ENCODE measurements at regions not wholly inside any gene's neighbourhood (a gene's known extent, or its start where the extent isn't known, plus 50 kb on each side); places are given as distances from the start of the nearest gene placed in this dataset.

DNA sequence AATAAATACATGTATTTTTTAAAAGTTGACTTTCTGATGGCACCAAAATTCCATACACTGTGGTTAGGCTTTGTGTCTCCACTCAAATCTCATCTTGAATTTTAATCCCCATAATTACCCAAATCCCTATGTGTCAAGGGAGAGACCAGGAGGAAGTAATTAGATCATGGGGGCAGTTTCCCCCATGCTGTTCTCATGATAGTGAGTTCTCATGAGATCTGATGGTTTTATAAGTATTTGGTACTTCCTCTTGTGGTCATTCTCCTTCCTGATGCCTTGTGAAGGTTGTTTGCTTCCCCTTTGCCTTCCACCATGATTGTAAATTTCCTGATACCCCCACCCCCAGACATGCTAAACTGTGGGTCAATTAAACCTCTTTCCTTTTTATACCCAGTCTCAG, 1218.4 kb upstream of the PRMT6 start:
- Histone ChIP-seq H3K9me1 (replicated peaks; ENCODE audit: control insufficient read depth, extremely low read depth, insufficient read depth, low read length) (no peaks in the 10 kb centered on the region), H3K79me2 (ENCODE audit: control insufficient read depth, insufficient read depth, low read length) (no peaks in the 10 kb centered on the region), H3K4me1 (ENCODE audit: control insufficient read depth, extremely low read depth, insufficient read depth, low read length) (no peaks in the 10 kb centered on the region), H3K9me3 (replicated peaks; ENCODE audit: control insufficient read depth, insufficient read depth, low read length) (no peaks in the 10 kb centered on the region), H3K36me3 (ENCODE audit: control insufficient read depth in 2 of 2, extremely low read depth in 1 of 2, insufficient read depth in 2 of 2, low read length in 2 of 2) (no peaks in the 10 kb centered on the region), H3K4me3 (replicated peaks in 1 of 3; ENCODE audit: insufficient read depth in 1 of 3, low read depth in 1 of 3, low read length in 3 of 3) (no peak overlapping the region), H3K27me3 (ENCODE audit: control insufficient read depth in 2 of 2, insufficient read depth in 2 of 2, low read length in 2 of 2) (no peaks in the 10 kb centered on the region), H3K4me2 (ENCODE audit: insufficient read depth, low read length) (no peak overlapping the region), H2AFZ (ENCODE audit: low read depth, low read length) (no peak overlapping the region), H3K27ac (ENCODE audit: insufficient read depth, low read depth, low read length) (no peak overlapping the region), H3K9ac (replicated peaks; ENCODE audit: extremely low read depth, insufficient read depth, low read length) (no peak overlapping the region), H4K20me1 (replicated peaks; ENCODE audit: control insufficient read depth, extremely low read depth, insufficient read depth, low read length) (no peaks in the 10 kb centered on the region)
- TF ChIP-seq POLR2A (IDR thresholded peaks at IDR 0.05; ENCODE audit: low read depth, low read length) (no peak), FOS (IDR thresholded peaks at IDR 0.05; ENCODE audit: borderline replicate concordance, insufficient read depth, low read length) (no peak), GATA2 (IDR thresholded peaks at IDR 0.05; ENCODE audit: insufficient read depth, insufficient read length, low read depth, low read length) (no peak), JUN (IDR thresholded peaks at IDR 0.05; ENCODE audit: borderline replicate concordance, insufficient read depth, insufficient read length, low read depth) (no peak), POLR2AphosphoS5 (IDR thresholded peaks at IDR 0.05; ENCODE audit: insufficient read depth, low read depth, low read length) (no peak), EZH2 (IDR thresholded peaks at IDR 0.05; ENCODE audit: borderline replicate concordance, low read depth, low read length, severe bottlenecking) (no peak), MYC (IDR thresholded peaks at IDR 0.05; ENCODE audit: low read depth, low read length) (no peak)
- TF ChIP-seq, protein P1, sequence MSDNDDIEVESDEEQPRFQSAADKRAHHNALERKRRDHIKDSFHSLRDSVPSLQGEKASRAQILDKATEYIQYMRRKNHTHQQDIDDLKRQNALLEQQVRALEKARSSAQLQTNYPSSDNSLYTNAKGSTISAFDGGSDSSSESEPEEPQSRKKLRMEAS (IDR thresholded peaks at IDR 0.05; ENCODE audit: insufficient read depth, insufficient read length): no peak
- TF ChIP-seq, protein P2, sequence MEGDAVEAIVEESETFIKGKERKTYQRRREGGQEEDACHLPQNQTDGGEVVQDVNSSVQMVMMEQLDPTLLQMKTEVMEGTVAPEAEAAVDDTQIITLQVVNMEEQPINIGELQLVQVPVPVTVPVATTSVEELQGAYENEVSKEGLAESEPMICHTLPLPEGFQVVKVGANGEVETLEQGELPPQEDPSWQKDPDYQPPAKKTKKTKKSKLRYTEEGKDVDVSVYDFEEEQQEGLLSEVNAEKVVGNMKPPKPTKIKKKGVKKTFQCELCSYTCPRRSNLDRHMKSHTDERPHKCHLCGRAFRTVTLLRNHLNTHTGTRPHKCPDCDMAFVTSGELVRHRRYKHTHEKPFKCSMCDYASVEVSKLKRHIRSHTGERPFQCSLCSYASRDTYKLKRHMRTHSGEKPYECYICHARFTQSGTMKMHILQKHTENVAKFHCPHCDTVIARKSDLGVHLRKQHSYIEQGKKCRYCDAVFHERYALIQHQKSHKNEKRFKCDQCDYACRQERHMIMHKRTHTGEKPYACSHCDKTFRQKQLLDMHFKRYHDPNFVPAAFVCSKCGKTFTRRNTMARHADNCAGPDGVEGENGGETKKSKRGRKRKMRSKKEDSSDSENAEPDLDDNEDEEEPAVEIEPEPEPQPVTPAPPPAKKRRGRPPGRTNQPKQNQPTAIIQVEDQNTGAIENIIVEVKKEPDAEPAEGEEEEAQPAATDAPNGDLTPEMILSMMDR (IDR thresholded peaks at IDR 0.05; ENCODE audit: extremely low read depth in 1 of 2, insufficient read depth in 1 of 2, low read depth in 1 of 2, low read length in 2 of 2): no peak
- BruUV-seq (replicated peaks): no TSS peak
- FAIRE-seq (no peak), DNase-seq (ENCODE audit: low read depth, low spot score) (no peak)
- POLR2A ChIA-PET: no interaction called here
- dilution Hi-C loops (cut with MboI; ENCODE audit: extremely low pct_ligation_motif_present, low sequenced_read_pairs) (no loop called here), intact Hi-C loops (cut with micrococcal nuclease) (no loop called here)
- CTCF ChIA-PET: no interaction called here

All from endothelial cell of umbilical vein (primary cell).